Keratinocyte (primary cell): ENCODE measurements at regions not wholly inside any gene's neighbourhood (a gene's known extent, or its start where the extent isn't known, plus 50 kb on each side); places are given as distances from the start of the nearest gene placed in this dataset.

Experiments
- DNase-seq: peaks from one replicate; pipeline ENCODE4 v3.0.0-alpha.2; 2011; ENCODE audit warnings: low read depth, missing footprints, low spot score
- FAIRE-seq: peaks from 2 replicates; lab custom pipeline; 2011; peaks lifted over from hg19 to GRCh38; lab: Jason Lieb, UNC
- H2AFZ ChIP-seq: 2 replicates; pipeline ENCODE4 v1.6.0; 2012; ENCODE audit warnings: low read length, control low read depth, inconsistent platforms; ENCODE audit not compliant: control insufficient read depth
- H3K27ac ChIP-seq: 2 replicates; pipeline ENCODE4 v1.5.1; 2011; ENCODE audit warnings: low read length; ENCODE audit not compliant: control insufficient read depth, insufficient read depth
- H3K27me3 ChIP-seq: 3 replicates; pipeline ENCODE4 v1.6.0; 2011; ENCODE audit warnings: low read length; ENCODE audit not compliant: control insufficient read depth, insufficient read depth; ENCODE audit errors: extremely low read depth
- H3K36me3 ChIP-seq, 2 experiments: 2 replicates in 1 of 2; 3 replicates in 1 of 2; pipeline ENCODE4 v1.5.1; 2011; ENCODE audit warnings: low read length in 2 of 2, mild to moderate bottlenecking in 1 of 2; ENCODE audit not compliant: control insufficient read depth in 2 of 2, insufficient read depth in 2 of 2; ENCODE audit errors: extremely low read depth in 1 of 2
- H3K4me1 ChIP-seq: 3 replicates; pipeline ENCODE4 v1.5.1; 2011; ENCODE audit warnings: low read length; ENCODE audit not compliant: control insufficient read depth, insufficient read depth; ENCODE audit errors: extremely low read depth
- H3K4me2 ChIP-seq: 3 replicates; pipeline ENCODE4 v1.6.0; 2011; ENCODE audit warnings: low read depth, low read length; ENCODE audit not compliant: control insufficient read depth, insufficient read depth; ENCODE audit errors: extremely low read depth
- H3K4me3 ChIP-seq, 3 experiments: fragments of 200-600 bp in 1 of 3; sonication (generic) in 1 of 3; 2 replicates in 2 of 3; 3 replicates in 1 of 3; pipeline ENCODE4 v1.5.1; 2011 to 2016; ENCODE audit warnings: low read length in 3 of 3, mild to moderate bottlenecking in 3 of 3, control low read depth in 2 of 3, inconsistent platforms in 1 of 3, low read depth in 1 of 3, mixed read lengths in 1 of 3, mixed run types in 1 of 3, moderate library complexity in 1 of 3; ENCODE audit not compliant: control insufficient read depth in 2 of 3, insufficient read depth in 2 of 3; ENCODE audit errors: extremely low read depth in 1 of 3
- H3K79me2 ChIP-seq: 2 replicates; pipeline ENCODE4 v1.6.0; 2012; ENCODE audit warnings: low read length; ENCODE audit not compliant: control insufficient read depth, insufficient read depth
- H3K9ac ChIP-seq: 3 replicates; pipeline ENCODE4 v1.6.0; 2011; ENCODE audit warnings: low read length; ENCODE audit not compliant: control insufficient read depth, insufficient read depth; ENCODE audit errors: extremely low read depth
- H3K9me1 ChIP-seq: 3 replicates; pipeline ENCODE4 v1.6.0; 2011; ENCODE audit warnings: low read length; ENCODE audit not compliant: control insufficient read depth, insufficient read depth; ENCODE audit errors: extremely low read depth
- H3K9me3 ChIP-seq: 2 replicates; pipeline ENCODE4 v1.5.1; 2012; ENCODE audit warnings: low read depth, low read length; ENCODE audit not compliant: control insufficient read depth
- H4K20me1 ChIP-seq: 3 replicates; pipeline ENCODE4 v1.6.0; 2011; ENCODE audit warnings: low read length; ENCODE audit not compliant: control insufficient read depth, insufficient read depth; ENCODE audit errors: extremely low read depth
- EZH2 ChIP-seq: IDR thresholded peaks from one replicate; pipeline ENCODE4 v1.6.1; 2012; ENCODE audit warnings: inconsistent platforms, mild to moderate bottlenecking, low read length, moderate library complexity
- dilution Hi-C: fragments of 300-500 bp; cut with MboI; formaldehyde crosslinking; loops from one replicate; pipeline ENCODE4 v1.7.0; 2020; ENCODE audit warnings: low sequenced_read_pairs; ENCODE audit not compliant: extremely low pct_ligation_motif_present
- TF ChIP-seq, protein P1 (sequence below), 3 experiments: IDR thresholded peaks in 1 of 3; conservative IDR thresholded peaks in 1 of 3; optimal IDR thresholded peaks in 1 of 3; 2 replicates in 2 of 3; 3 replicates in 1 of 3; pipeline versions ENCODE3 to v1.5.1; 2011; ENCODE audit warnings: low read length in 3 of 3, mild to moderate bottlenecking in 3 of 3, moderate library complexity in 2 of 3, control low read depth in 1 of 3, inconsistent platforms in 1 of 3; ENCODE audit not compliant: insufficient read depth in 2 of 3; ENCODE audit errors: extremely low read depth in 1 of 3

DNA sequence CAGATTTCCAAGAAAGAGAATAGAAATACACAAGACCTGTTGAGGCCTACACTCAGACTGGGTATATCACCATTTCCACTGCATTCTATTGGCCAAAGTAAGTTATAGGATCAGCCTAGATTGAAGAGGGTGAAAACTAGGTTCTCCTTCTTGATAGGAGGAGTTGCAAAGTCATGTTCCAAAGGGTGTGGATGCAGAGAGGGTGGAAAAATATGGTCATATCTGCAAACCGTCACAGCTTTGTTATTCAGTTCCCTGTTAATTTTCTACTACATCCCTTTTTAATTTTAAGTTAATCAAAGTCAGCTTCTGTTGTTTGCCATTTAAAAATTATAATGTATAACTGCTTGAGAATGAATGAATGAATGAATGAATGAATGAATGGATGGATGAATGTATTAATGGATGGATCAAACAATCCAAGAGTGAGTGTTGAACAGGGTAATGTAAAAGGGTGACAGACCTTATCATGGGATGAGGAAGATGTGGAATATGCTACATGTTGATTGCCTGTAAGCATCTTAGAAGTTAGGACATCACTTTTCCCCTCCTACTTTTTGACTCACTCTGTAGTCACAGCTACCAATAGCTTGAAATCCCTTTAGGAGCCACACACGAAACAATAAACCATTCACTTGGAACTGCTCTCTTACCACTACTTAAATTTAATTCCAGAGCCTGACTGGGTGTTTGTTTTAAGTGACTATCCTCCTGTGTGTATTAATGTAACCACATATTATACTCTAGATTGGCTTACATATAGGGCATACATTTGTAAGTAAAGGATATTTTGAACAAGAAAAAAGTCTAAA lies 121.5 kb downstream of the CCDC34 start:
- H3K79me2 ChIP-seq: no peaks in the 10 kb centered on the region
- DNase-seq: peak; percentile 7
- no peak overlapping the region for H2AFZ ChIP-seq
- no peak overlapping the region for H3K4me3 ChIP-seq
- dilution Hi-C loops: no loop called here
- no peaks in the 10 kb centered on the region for H4K20me1 ChIP-seq
- H3K4me1 ChIP-seq: peaks cover 5% of the 10 kb centered on the region
- H3K9ac ChIP-seq: no peak overlapping the region
- no peaks in the 10 kb centered on the region for H3K9me3 ChIP-seq
- no peaks in the 10 kb centered on the region for H3K27me3 ChIP-seq
- TF ChIP-seq, protein P1, sequence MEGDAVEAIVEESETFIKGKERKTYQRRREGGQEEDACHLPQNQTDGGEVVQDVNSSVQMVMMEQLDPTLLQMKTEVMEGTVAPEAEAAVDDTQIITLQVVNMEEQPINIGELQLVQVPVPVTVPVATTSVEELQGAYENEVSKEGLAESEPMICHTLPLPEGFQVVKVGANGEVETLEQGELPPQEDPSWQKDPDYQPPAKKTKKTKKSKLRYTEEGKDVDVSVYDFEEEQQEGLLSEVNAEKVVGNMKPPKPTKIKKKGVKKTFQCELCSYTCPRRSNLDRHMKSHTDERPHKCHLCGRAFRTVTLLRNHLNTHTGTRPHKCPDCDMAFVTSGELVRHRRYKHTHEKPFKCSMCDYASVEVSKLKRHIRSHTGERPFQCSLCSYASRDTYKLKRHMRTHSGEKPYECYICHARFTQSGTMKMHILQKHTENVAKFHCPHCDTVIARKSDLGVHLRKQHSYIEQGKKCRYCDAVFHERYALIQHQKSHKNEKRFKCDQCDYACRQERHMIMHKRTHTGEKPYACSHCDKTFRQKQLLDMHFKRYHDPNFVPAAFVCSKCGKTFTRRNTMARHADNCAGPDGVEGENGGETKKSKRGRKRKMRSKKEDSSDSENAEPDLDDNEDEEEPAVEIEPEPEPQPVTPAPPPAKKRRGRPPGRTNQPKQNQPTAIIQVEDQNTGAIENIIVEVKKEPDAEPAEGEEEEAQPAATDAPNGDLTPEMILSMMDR (optimal IDR thresholded peaks at IDR 0.05 in 1 of 3, IDR thresholded peaks at IDR 0.05 in 1 of 3, conservative IDR thresholded peaks at IDR 0.05 in 1 of 3; ENCODE audit: extremely low read depth in 1 of 3, insufficient read depth in 2 of 3, low read length in 3 of 3): no peak
- no peak for TF ChIP-seq EZH2
- no peak overlapping the region for H3K4me2 ChIP-seq
- H3K36me3 ChIP-seq: no peaks in the 10 kb centered on the region
- H3K9me1 ChIP-seq: no peaks in the 10 kb centered on the region
- FAIRE-seq: peak; percentile 86
- H3K27ac ChIP-seq: no peak overlapping the region

DNA sequence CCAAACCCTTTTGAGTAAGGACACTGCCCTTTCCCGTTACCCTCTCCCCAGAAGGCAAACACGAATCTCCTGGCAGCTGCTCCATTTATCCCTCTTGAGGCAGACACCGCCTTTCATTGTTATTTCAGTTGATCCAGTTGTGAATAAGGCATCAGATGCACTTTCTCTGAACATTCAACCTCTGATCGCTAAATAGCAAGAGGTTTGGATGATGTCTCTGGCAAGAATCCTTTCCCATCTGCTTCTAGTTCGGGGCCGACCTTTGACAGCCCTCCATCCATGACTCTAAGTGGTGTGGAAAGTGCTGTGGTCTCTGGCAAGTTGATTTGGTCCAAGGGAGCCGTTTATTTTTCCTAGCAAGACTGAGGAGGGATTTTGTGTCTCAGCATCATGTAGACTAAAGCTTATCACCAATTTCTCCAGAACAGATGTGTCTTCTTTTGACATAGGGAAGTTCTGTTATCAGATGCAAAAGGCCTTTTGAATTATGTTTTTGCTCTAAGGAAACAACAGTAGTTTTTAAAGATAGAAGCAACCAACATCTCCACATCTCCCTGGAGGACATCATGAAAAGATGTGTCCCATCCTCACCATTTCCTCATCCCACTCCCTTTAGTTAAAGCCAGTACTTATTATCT lies 123.6 kb downstream of the CCDC34 start:
- no peak for TF ChIP-seq EZH2
- Histone ChIP-seq H3K4me1 (peaks cover 5% of the 10 kb centered on the region), H3K36me3 (no peaks in the 10 kb centered on the region), H3K9me1 (no peaks in the 10 kb centered on the region), H3K27me3 (no peaks in the 10 kb centered on the region), H3K9ac (no peak overlapping the region), H3K4me2 (no peak overlapping the region), H2AFZ (no peak overlapping the region), H3K27ac (no peak overlapping the region), H3K9me3 (no peaks in the 10 kb centered on the region), H3K4me3 (no peak overlapping the region), H3K79me2 (no peaks in the 10 kb centered on the region), H4K20me1 (no peaks in the 10 kb centered on the region)
- FAIRE-seq (no peak), DNase-seq (no peak)
- dilution Hi-C loops: no loop called here
